ENCODE measurements at regions not wholly inside any gene's neighbourhood (a gene's known extent, or its start where the extent isn't known, plus 50 kb on each side); places are given as distances from the start of the nearest gene placed in this dataset.

DNA sequence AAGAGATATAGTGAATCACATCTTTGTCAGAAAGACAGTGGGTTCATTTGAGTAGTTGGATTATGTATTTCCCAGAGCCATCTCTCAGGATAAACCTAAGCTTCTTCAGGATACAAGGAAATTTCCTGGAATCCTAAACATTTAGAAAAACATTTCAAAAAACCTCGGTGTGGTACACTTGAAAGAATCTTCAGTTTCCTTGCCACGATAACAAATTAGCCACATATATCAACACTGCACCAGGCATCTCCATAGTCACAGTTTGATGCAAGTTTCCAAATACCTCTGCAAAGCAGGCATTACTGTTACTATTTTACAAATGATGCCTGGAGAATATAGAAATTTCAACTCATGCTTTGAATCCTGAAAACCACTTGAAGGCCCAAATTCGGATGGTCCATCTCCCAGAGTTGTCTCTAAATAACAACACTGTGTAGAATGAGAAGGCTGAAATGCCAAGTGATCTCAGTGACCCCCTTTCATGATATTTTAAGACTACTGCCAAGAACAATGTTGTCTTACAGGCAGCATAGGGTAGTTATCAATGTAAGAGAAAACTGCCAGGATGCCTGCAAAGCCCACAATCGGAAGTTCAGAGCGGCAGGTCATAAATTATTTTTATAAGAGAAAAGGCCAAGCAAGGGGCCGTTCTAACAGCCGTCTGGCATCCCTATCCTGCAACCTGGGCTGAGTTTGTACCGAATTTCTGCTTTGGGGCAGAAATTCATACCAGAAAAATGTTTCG, 307.9 kb downstream of the TXNL1 start (continued):
- TF ChIP-seq ZNF274 (IDR thresholded peaks at IDR 0.05; ENCODE audit: borderline replicate concordance, extremely low read depth, low read length) (no peak), CREB1 (IDR thresholded peaks at IDR 0.05) (no peak)
- TF ChIP-seq, protein P1, sequence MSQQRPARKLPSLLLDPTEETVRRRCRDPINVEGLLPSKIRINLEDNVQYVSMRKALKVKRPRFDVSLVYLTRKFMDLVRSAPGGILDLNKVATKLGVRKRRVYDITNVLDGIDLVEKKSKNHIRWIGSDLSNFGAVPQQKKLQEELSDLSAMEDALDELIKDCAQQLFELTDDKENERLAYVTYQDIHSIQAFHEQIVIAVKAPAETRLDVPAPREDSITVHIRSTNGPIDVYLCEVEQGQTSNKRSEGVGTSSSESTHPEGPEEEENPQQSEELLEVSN (IDR thresholded peaks at IDR 0.05): no peak

Data from H1 (cell line).